ENCODE measurements at regions not wholly inside any gene's neighbourhood (a gene's known extent, or its start where the extent isn't known, plus 50 kb on each side); places are given as distances from the start of the nearest gene placed in this dataset.
"Not testable (repeated sequence)": the region's sequence is repeated elsewhere in the genome, so short reads cannot be mapped to it uniquely, and the experiment has no call there.

GRCh38 chr6:121917834-121918559, 481.5 kb upstream of the HSF2 start:
- Mint-ChIP-seq H3K27me3 (no peaks in the 10 kb centered on the region), H3K27ac (no peak overlapping the region), H3K4me1 (no peaks in the 10 kb centered on the region), H3K4me3 (no peak overlapping the region), H3K9me3 (no peaks in the 10 kb centered on the region)
- ATAC-seq = no peak
- no peak for DNase-seq

DNA sequence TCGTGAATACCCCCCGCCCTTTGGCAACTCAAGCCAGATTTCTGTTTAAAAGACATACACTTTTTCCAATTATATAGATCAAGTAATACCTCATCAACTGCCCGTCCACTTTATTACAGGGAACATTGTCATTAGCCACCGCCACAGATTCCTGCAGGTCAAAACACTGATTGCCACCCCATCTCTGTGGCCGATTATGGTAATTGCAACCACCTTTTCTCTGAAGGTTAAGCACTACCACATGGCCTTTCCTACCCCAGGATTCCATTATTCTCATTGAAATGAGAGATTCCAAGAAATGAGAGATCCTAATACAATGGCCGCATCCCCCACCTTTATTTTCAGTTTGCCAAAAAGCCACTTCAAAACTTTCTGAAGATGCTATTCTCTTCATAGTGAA, 478.8 kb upstream of the HSF2 start:
- peaks cover 8% of the 10 kb centered on the region for H3K4me1 Mint-ChIP-seq
- ATAC-seq (no peak), DNase-seq (no peak)
- no peaks in the 10 kb centered on the region for H3K27me3 Mint-ChIP-seq
- no peak overlapping the region for H3K4me3 Mint-ChIP-seq
- H3K27ac Mint-ChIP-seq = no peak overlapping the region
- H3K9me3 Mint-ChIP-seq = no peaks in the 10 kb centered on the region

DNA sequence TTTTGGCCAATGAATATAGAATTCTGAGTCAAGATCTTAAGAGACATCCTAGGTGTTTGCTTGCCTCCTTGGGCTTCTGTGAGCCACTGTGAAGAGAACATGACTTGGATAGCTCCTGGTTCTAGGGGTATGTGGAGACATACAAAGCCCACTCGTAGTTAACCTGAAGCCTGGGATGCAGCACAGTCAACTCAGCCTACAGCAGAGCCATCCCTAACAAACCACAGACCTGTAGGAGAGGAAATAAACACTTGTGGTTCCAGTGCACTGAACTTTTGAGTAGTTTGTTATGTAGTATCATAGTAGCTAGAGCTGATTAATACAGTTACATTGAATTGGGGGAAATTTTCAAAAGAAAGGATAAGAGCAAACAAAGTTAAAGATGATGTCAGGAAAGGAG, 474.4 kb upstream of the HSF2 start:
- peaks cover 10% of the 10 kb centered on the region for H3K4me1 Mint-ChIP-seq
- H3K9me3 Mint-ChIP-seq = no peaks in the 10 kb centered on the region
- no peak overlapping the region for H3K4me3 Mint-ChIP-seq
- DNase-seq (no peak), ATAC-seq (peak; percentile 72)
- no peak overlapping the region for H3K27ac Mint-ChIP-seq
- H3K27me3 Mint-ChIP-seq = no peaks in the 10 kb centered on the region

- Mint-ChIP-seq H3K9me3 (no peaks in the 10 kb centered on the region), H3K27ac (peak overlapping the region in 1 of 2 donors; percentile 25), H3K27me3 (no peaks in the 10 kb centered on the region), H3K4me3 (no peak overlapping the region), H3K4me1 (peaks cover 10% of the 10 kb centered on the region)
- no peak for DNase-seq
- ATAC-seq = no peak
Measured at GRCh38 chr6:121925534-121926255, 473.8 kb upstream of the HSF2 start.

GRCh38 chr6:121929301-121929700, 470.2 kb upstream of the HSF2 start:
- Mint-ChIP-seq H3K27ac (no peak overlapping the region), H3K4me3 (no peak overlapping the region), H3K27me3 (no peaks in the 10 kb centered on the region), H3K9me3 (no peaks in the 10 kb centered on the region), H3K4me1 (peaks cover 10% of the 10 kb centered on the region)
- DNase-seq = no peak
- ATAC-seq = no peak

DNA sequence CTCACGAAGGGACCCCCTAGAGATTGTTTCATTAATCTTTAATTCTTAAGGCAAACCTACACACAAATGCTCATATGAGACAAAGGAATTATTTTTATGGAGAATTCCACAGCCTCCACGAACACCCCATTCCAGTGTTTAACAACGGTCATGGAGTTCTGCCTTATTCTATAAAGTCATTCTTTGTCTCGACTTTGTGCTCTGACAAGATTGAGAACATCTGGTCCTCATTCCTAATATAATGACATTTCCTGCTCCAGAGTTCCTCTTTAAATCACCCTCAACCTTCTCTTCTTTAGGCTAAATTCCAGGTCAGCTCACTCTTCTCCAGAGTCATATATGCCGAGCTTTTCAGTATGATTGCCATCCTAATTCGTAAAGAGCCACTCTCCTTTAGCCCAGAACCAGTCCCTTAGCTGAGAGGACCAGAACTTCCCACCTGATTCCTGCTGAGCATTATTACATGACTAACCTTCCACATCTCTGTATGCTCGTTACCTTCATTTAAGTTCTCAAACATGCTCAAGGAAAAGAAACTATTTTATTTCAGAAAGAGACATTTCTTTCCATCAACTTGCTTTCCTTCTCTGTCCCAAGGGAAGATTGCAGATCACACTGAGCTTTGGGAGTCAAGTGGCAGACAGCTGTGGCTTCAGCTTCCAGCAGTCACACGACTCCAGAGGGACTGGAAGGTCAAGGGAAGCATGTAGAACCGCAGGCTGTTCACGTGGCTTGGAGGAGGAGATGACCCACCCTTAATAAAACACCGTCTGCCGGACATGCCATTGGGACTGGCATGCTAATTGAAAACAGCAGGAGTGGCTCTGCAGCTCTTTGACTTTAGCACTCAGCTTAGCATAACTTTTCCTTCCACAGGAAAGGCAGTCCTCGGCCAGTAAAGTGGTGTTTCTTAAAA, 467.1 kb upstream of the HSF2 start:
- DNase-seq (no peak), ATAC-seq (no peak)
- Mint-ChIP-seq H3K4me1 (no peaks in the 10 kb centered on the region), H3K4me3 (no peak overlapping the region), H3K27ac (no peak overlapping the region), H3K9me3 (no peaks in the 10 kb centered on the region), H3K27me3 (no peaks in the 10 kb centered on the region)

DNA sequence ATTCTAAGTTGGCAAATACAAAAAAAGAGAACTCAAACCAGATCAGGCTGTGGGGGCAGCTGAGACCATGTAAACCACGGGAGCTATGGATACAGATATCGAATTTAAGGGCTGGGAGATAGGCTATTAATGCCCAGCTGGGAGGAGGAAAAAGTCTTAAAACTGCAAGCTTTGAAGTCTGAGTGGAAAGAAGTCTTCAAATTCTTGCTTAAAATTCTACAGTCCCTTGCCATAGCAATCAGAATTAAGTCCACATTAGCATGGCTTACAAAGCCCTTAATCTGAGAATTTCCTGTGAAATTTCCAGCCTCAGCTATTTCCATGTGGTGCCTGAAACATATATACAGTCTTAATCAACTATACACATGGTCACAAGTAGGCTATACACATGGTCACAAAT, 465.0 kb upstream of the HSF2 start:
- Mint-ChIP-seq H3K4me3 (no peak overlapping the region), H3K27ac (no peak overlapping the region), H3K4me1 (no peaks in the 10 kb centered on the region), H3K27me3 (no peaks in the 10 kb centered on the region), H3K9me3 (peaks cover under 1 to 7% of the 10 kb centered on the region in 2 donors)
- no peak for ATAC-seq
- no peak for DNase-seq

GRCh38 chr6:121940728-121941127, 458.7 kb upstream of the HSF2 start:
- H3K4me1 Mint-ChIP-seq = no peaks in the 10 kb centered on the region
- peaks cover 16 to 30% of the 10 kb centered on the region in 2 donors for H3K9me3 Mint-ChIP-seq
- no peaks in the 10 kb centered on the region for H3K27me3 Mint-ChIP-seq
- H3K4me3 Mint-ChIP-seq = no peak overlapping the region
- ATAC-seq = no peak
- DNase-seq = no peak
- H3K27ac Mint-ChIP-seq = no peak overlapping the region

- no peak overlapping the region for H3K4me3 Mint-ChIP-seq
- H3K27ac Mint-ChIP-seq = no peak overlapping the region
- H3K9me3 Mint-ChIP-seq = peaks cover 24% of the 10 kb centered on the region in 2 donors
- H3K27me3 Mint-ChIP-seq = peaks cover 8% of the 10 kb centered on the region
- DNase-seq (no peak), ATAC-seq (no peak)
- no peaks in the 10 kb centered on the region for H3K4me1 Mint-ChIP-seq
Measured at GRCh38 chr6:121944354-121944753, 455.1 kb upstream of the HSF2 start.

DNA sequence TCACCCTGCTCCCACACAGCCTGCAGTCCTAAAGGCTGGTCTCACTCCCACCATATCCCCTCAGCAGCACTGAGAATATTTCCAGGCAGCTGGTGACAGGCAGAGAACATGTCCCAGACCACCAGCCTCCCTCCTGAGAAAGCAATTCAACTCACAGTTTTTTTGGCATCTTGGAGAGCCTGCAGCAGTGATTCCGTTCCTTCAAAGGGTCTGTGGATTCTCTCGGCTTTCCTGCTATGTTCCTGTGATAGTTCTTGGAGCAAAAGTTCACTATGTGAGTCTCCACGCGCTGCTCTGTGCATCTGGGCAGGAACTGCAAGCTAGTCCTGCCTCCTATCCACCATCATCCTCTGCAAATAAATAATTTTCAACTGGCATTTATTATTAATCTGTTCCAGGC, 448.3 kb upstream of the HSF2 start:
- Mint-ChIP-seq H3K27ac (no peak overlapping the region), H3K4me1 (no peaks in the 10 kb centered on the region), H3K27me3 (peaks cover 4% of the 10 kb centered on the region), H3K4me3 (no peak overlapping the region), H3K9me3 (peaks cover 7 to 14% of the 10 kb centered on the region in 2 donors)
- ATAC-seq = no peak
- no peak for DNase-seq

GRCh38 chr6:121951918-121952379, 447.5 kb upstream of the HSF2 start:
- ATAC-seq = no peak
- H3K4me1 Mint-ChIP-seq = no peaks in the 10 kb centered on the region
- no peak for DNase-seq
- no peak overlapping the region for H3K27ac Mint-ChIP-seq
- H3K9me3 Mint-ChIP-seq = peaks cover 0 to 14% of the 10 kb centered on the region in 2 donors
- no peak overlapping the region for H3K4me3 Mint-ChIP-seq
- H3K27me3 Mint-ChIP-seq = no peaks in the 10 kb centered on the region

GRCh38 chr6:121955401-121955800, 444.1 kb upstream of the HSF2 start:
- H3K9me3 Mint-ChIP-seq, H3K27me3 Mint-ChIP-seq, ATAC-seq, DNase-seq, H3K27ac Mint-ChIP-seq, H3K4me3 Mint-ChIP-seq: not testable (repeated sequence)
- H3K4me1 Mint-ChIP-seq = peaks cover 11% of the 10 kb centered on the region

DNA sequence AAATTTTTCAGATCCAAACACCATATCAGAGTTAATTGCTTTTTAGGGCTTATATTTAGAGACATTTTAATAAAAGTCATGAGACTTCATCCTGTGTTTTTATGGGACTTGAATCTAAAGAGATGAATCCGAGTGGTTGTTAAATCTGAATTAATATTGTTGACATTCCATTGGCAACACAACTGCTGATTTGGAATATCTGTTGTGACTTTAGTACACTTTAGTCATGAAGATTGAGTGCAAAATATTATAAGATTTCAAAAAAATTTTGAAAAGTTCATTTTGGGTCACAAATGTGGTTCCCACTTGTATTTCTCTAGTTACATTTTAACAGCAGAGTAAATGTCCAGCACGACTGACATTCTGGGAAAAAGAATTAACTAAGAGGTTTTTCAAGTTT, 442.7 kb upstream of the HSF2 start:
- Mint-ChIP-seq H3K4me3 (no peak overlapping the region), H3K4me1 (peaks cover 15% of the 10 kb centered on the region), H3K27me3 (no peaks in the 10 kb centered on the region), H3K27ac (no peak overlapping the region), H3K9me3 (peaks cover 0 to 7% of the 10 kb centered on the region in 2 donors)
- ATAC-seq (no peak), DNase-seq (no peak)

GRCh38 chr6:121959501-121959900, 440.0 kb upstream of the HSF2 start:
- Mint-ChIP-seq H3K4me1 (peaks cover 15% of the 10 kb centered on the region), H3K9me3 (peaks cover 0 to 7% of the 10 kb centered on the region in 2 donors), H3K4me3 (peak overlapping the region in 1 of 2 donors; percentile 5), H3K27ac (peak overlapping the region in 1 of 2 donors; percentile 31), H3K27me3 (no peaks in the 10 kb centered on the region)
- ATAC-seq (peak; percentile 53), DNase-seq (no peak)

GRCh38 chr6:121961619-121962125, 437.8 kb upstream of the HSF2 start:
- Mint-ChIP-seq H3K4me1 (peaks cover 15% of the 10 kb centered on the region), H3K9me3 (no peaks in the 10 kb centered on the region), H3K27ac (no peak overlapping the region), H3K4me3 (no peak overlapping the region), H3K27me3 (no peaks in the 10 kb centered on the region)
- ATAC-seq (no peak), DNase-seq (no peak)
